Kidney (tissue), 13 donors: ENCODE measurements at regions not wholly inside any gene's neighbourhood (a gene's known extent, or its start where the extent isn't known, plus 50 kb on each side); places are given as distances from the start of the nearest gene placed in this dataset.

Experiments used
- DNase-seq, 5 donors: peaks; one replicate each; pipeline ENCODE4 v3.0.0-alpha.2; 2013 to 2020
- FAIRE-seq: peaks from 2 replicates; lab custom pipeline; 2012; peaks lifted over from hg19 to GRCh38; lab: Jason Lieb, UNC
- H3K27ac ChIP-seq, 2 donors: one replicate each; pipeline ENCODE4 v1.7.0; 2013; ENCODE audit warnings: low read depth in 2 of 2, low read length in 2 of 2, inconsistent platforms in 1 of 2
- H3K27me3 ChIP-seq: one replicate; pipeline ENCODE4 v1.7.1; 2013; ENCODE audit warnings: low read length, inconsistent platforms; ENCODE audit not compliant: control insufficient read depth, insufficient read depth
- H3K36me3 ChIP-seq, 3 donors: one replicate each; pipeline versions ENCODE4 v1.7.0 to v1.7.1; 2013; ENCODE audit warnings: low read length in 3 of 3, control low read depth in 1 of 3, inconsistent platforms in 1 of 3; ENCODE audit not compliant: insufficient read depth in 3 of 3, control insufficient read depth in 2 of 3
- H3K4me1 ChIP-seq, 3 donors: one replicate each; pipeline versions ENCODE4 v1.7.0 to v1.7.1; 2013; ENCODE audit warnings: low read length in 3 of 3, inconsistent platforms in 1 of 3, low read depth in 1 of 3; ENCODE audit not compliant: control insufficient read depth in 2 of 3, insufficient read depth in 2 of 3
- H3K4me3 ChIP-seq, 3 donors: one replicate each; pipeline versions ENCODE4 v1.7.0 to v1.8.1; 2013; ENCODE audit warnings: low read length in 3 of 3, control low read depth in 1 of 3, inconsistent platforms in 1 of 3
- H3K9ac ChIP-seq, 3 donors: one replicate each; pipeline versions ENCODE4 v1.7.0 to v1.7.1; 2013; ENCODE audit warnings: low read length in 3 of 3, control low read depth in 1 of 3, inconsistent platforms in 1 of 3
- H3K9me3 ChIP-seq, 3 donors: one replicate each; pipeline versions ENCODE4 v1.7.0 to v1.7.1; 2013; ENCODE audit warnings: low read length in 3 of 3, control low read depth in 1 of 3, inconsistent platforms in 1 of 3; ENCODE audit not compliant: control insufficient read depth in 2 of 3, insufficient read depth in 1 of 3
- intact Hi-C: fragments of 100-400 bp; cut with DNase I; formaldehyde crosslinking; loops from one replicate; pipeline ENCODE4 v1.11.1; 2022
- TF ChIP-seq, protein P1 (sequence below): IDR thresholded peaks from 3 replicates; pipeline ENCODE4 v1.5.1; 2012; ENCODE audit warnings: mild to moderate bottlenecking, moderate library complexity, borderline replicate concordance; ENCODE audit not compliant: insufficient read depth; ENCODE audit errors: extremely low read depth
- donor health status: control.
- donor health status: control.
- donor health status: control.
- donor health status: control.
- donor health status: control.
- donor health status: DM: yes; HTN: yes; CAD: no.
- donor health status: Normal renal cell carcinoma (clear cell type).

DNA sequence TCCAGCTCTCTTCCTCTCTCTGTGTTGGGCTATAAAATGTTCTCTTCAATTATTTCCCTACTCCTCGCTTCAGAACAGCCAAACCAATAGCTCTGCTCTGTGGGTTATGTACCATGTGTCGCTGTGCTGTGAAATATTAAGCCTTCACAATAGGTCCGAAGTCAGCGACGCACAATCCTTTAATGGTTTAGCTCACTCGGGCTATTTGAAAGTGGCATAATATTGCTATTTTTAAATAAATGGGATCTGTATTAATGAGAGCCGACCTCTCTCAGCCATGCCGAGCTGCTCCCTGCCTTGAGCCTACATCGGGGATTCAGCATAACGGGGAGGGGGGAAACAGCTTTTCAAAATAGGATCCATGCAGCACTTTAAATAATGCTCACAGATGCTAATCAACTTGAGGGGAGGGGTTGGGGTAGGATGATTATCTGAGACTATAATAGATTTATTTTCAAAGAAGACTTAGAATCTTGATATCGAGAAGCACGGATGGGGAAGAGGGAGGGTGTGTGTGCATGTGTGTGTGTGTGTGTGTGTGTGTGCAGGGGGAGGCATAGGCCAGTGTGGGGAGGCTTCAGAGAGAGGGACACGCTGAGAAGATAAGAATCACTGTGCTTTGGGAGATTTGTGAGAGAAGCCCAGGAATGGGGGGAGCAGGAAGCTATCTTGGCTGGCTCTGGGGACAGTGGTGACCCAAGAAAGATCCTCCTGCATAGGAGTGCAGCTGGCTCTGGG is 271.5 kb downstream of the NXPE2 start:
- FAIRE-seq (no peak), DNase-seq (no peak)
- H3K4me1 ChIP-seq: no peaks in the 10 kb centered on the region
- H3K27me3 ChIP-seq: no peaks in the 10 kb centered on the region
- intact Hi-C loops: no loop called here
- no peaks in the 10 kb centered on the region for H3K36me3 ChIP-seq
- TF ChIP-seq, protein P1, sequence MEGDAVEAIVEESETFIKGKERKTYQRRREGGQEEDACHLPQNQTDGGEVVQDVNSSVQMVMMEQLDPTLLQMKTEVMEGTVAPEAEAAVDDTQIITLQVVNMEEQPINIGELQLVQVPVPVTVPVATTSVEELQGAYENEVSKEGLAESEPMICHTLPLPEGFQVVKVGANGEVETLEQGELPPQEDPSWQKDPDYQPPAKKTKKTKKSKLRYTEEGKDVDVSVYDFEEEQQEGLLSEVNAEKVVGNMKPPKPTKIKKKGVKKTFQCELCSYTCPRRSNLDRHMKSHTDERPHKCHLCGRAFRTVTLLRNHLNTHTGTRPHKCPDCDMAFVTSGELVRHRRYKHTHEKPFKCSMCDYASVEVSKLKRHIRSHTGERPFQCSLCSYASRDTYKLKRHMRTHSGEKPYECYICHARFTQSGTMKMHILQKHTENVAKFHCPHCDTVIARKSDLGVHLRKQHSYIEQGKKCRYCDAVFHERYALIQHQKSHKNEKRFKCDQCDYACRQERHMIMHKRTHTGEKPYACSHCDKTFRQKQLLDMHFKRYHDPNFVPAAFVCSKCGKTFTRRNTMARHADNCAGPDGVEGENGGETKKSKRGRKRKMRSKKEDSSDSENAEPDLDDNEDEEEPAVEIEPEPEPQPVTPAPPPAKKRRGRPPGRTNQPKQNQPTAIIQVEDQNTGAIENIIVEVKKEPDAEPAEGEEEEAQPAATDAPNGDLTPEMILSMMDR: no peak
- no peak overlapping the region for H3K4me3 ChIP-seq
- no peak overlapping the region for H3K9ac ChIP-seq
- H3K9me3 ChIP-seq: no peaks in the 10 kb centered on the region
- no peak overlapping the region for H3K27ac ChIP-seq

DNA sequence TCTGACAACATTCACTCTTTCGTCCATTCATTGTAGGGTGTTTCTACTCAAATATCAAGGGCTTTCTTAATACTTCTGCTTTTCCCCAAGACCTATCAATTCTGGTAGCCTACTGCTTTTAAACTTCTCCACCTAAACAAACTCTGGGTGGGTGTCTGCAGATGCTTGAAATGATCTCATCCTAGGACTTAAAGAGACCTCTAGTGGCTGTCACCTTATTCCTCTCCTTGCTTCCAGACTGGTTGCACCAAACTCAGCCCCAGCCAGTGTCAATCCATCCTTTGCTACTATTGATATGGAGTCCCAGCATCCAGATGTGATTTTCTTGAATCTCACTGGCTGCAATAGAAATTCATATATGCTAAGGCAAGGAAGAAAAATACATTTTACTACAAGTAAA is 274.7 kb downstream of the NXPE2 start:
- H3K4me1 ChIP-seq: no peaks in the 10 kb centered on the region
- TF ChIP-seq, protein P1: no peak
- FAIRE-seq (no peak), DNase-seq (peak in 2 of 5 donors; percentile 29 to 42)
- intact Hi-C loops: no loop called here
- H3K27ac ChIP-seq: no peak overlapping the region
- no peaks in the 10 kb centered on the region for H3K9me3 ChIP-seq
- H3K4me3 ChIP-seq: no peak overlapping the region
- H3K36me3 ChIP-seq: no peaks in the 10 kb centered on the region
- H3K9ac ChIP-seq: no peak overlapping the region
- H3K27me3 ChIP-seq: no peaks in the 10 kb centered on the region

DNA sequence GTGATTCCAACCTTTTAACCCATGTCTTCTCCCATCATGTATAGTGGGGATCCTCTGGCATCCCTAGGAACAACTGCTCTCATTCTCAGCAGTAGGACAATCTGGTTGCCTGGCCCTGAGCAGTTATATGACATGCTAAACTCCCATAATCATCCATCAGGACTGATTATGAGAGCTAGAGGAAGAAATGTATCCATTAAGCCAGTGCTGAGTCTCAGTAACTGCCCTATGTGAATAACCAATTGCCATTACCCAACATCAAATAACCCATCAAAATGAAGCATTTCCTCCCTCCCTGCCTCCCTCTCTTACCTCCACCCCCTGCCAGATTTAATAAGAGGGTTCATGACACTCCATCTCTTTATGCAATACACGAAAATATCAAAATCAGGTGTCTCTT is 277.6 kb downstream of the NXPE2 start:
- FAIRE-seq (no peak), DNase-seq (no peak)

More for the DNA sequence above, 277.6 kb downstream of the NXPE2 start:
- no peak overlapping the region for H3K27ac ChIP-seq
- intact Hi-C loops: no loop called here
- H3K36me3 ChIP-seq: no peaks in the 10 kb centered on the region
- H3K4me3 ChIP-seq: no peak overlapping the region
- H3K4me1 ChIP-seq: no peaks in the 10 kb centered on the region
- no peaks in the 10 kb centered on the region for H3K9me3 ChIP-seq
- H3K27me3 ChIP-seq: no peaks in the 10 kb centered on the region
- H3K9ac ChIP-seq: no peak overlapping the region
- TF ChIP-seq, protein P1: no peak
